GM10266 (cell line): ENCODE measurements at regions not wholly inside any gene's neighbourhood (a gene's known extent, or its start where the extent isn't known, plus 50 kb on each side); places are given as distances from the start of the nearest gene placed in this dataset.

Experiments
- DNase-seq: peaks from one replicate; pipeline ENCODE4 v3.0.0; 2012; ENCODE audit errors: extremely low spot score
- TF ChIP-seq, protein P1 (sequence below): IDR thresholded peaks from 2 replicates; pipeline ENCODE4 v1.5.1; 2012; ENCODE audit warnings: mild to moderate bottlenecking, low read depth; ENCODE audit not compliant: control insufficient read depth, insufficient read depth; ENCODE audit errors: missing control alignments

DNA sequence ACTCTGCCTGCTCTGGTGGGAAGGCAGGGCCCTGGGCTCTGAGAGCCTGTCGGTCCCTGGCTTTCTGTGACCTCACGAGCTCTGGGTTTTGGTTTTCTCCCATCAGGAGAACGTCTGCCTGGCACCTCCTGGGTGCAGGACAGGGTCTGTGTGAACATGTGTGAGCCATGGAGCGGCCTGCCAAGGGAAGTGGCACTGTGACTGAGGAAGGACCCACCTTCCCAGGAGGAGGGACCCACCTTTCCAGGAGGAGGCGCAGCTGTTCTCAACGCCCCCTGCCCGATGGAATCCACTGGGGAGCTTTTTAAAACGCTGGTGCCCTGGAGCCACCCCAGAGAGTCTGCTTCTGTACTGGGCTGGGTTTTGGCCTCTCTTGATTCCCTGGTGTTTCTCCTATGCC, 168.7 kb downstream of the GLI2 start:
- TF ChIP-seq, protein P1, sequence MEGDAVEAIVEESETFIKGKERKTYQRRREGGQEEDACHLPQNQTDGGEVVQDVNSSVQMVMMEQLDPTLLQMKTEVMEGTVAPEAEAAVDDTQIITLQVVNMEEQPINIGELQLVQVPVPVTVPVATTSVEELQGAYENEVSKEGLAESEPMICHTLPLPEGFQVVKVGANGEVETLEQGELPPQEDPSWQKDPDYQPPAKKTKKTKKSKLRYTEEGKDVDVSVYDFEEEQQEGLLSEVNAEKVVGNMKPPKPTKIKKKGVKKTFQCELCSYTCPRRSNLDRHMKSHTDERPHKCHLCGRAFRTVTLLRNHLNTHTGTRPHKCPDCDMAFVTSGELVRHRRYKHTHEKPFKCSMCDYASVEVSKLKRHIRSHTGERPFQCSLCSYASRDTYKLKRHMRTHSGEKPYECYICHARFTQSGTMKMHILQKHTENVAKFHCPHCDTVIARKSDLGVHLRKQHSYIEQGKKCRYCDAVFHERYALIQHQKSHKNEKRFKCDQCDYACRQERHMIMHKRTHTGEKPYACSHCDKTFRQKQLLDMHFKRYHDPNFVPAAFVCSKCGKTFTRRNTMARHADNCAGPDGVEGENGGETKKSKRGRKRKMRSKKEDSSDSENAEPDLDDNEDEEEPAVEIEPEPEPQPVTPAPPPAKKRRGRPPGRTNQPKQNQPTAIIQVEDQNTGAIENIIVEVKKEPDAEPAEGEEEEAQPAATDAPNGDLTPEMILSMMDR, result no peak
- no peak for DNase-seq

DNA sequence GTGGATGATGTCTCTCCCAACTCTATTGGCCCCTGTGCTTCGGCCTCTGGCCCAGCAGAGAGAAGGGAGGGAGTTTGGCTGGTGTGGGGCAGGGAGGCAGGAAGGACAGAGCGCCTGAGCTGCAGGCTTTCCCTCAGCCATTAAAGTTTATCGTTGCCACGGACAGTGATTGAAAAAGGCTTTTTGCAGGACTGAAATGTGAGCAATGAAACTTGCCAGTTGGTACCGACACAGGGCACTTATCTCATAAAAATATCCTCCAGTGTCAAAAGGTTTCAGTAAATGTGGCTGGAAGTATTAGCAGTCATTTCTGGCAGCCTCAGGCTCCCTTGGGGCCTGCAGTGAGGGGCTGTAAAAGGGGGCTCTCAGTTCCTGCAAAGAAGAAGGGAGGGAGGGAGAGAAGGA, 169.2 kb downstream of the GLI2 start:
- no peak for DNase-seq
- TF ChIP-seq, protein P1, result no peak

DNA sequence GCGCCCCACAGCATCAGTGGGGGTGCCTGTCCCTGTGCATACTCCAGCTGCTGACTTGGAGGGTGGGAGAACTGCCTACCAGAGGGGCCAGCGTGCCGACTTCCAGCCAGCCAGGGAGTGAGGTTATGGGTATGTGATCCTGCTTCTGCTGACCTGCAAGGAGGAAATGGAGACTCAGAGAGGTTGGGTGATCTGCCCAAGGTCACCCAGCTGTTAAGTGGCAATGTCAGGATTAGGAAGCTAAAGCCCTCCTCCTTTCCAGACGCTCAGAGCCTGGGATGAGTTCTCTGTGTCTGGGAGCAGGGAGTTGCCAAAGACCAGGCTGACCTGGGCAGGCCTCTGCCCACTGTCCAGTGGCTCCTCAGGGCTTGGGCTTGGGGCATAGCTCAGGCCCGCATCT, 169.6 kb downstream of the GLI2 start:
- no peak for DNase-seq
- TF ChIP-seq, protein P1, result no peak

GRCh38 chr2:120905824-120906571, 170.3 kb downstream of the GLI2 start:
- no peak for DNase-seq
- TF ChIP-seq, protein P1, result no peak

DNA sequence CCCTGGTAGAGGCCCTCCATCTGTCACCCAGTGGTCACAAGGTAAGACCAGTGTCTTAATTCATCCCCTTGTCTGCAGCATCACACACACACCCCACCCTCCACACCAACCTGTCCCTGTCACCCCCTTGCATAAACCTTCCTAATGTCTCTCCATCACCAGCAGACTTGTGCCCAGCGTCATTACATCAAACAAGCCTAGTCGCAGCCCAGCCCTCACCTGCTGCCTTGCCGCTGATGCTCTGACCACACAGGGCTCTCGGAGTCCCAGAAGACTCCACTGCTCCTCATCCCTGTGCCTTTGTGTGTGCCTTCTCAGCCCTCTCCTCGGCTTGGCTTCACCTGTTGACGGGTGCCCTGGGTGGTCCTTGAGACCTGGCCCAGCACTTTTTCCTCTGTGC, 171.2 kb downstream of the GLI2 start:
- TF ChIP-seq, protein P1, result no peak
- DNase-seq, result no peak

- TF ChIP-seq, protein P1, result no peak
- DNase-seq, result no peak
Measured at GRCh38 chr2:120907822-120908221, 172.2 kb downstream of the GLI2 start.

GRCh38 chr2:120908314-120908975, 172.8 kb downstream of the GLI2 start:
- DNase-seq, result no peak
- TF ChIP-seq, protein P1, result no peak
